Brain microvascular endothelial cell (primary cell): ENCODE measurements at regions not wholly inside any gene's neighbourhood (a gene's known extent, or its start where the extent isn't known, plus 50 kb on each side); places are given as distances from the start of the nearest gene placed in this dataset.

Experiments
- DNase-seq: peaks from one replicate; pipeline ENCODE4 v3.0.0-alpha.2; 2020
- H3K27ac ChIP-seq: fragments of 250-450 bp; sonication (Bioruptor Pico); 2 replicates; pipeline ENCODE4 v1.5.1; 2020; ENCODE audit warnings: mild to moderate bottlenecking, moderate library complexity
- H3K27me3 ChIP-seq: fragments of 250-450 bp; sonication (Bioruptor Pico); replicated peaks from 2 replicates; pipeline ENCODE4 v1.5.1; 2020; ENCODE audit warnings: mild to moderate bottlenecking
- H3K36me3 ChIP-seq: fragments of 250-450 bp; sonication (Bioruptor Pico); replicated peaks from 2 replicates; pipeline ENCODE4 v1.5.1; 2020; ENCODE audit warnings: mild to moderate bottlenecking
- H3K4me3 ChIP-seq: 2 replicates; pipeline ENCODE4 v1.5.1; 2011; ENCODE audit warnings: low read depth, mild to moderate bottlenecking, control low read depth, low read length, moderate library complexity
- in situ Hi-C: cut with HindIII; loops from 2 replicates; pipeline ENCODE4 v1.10.0; 2017; ENCODE audit warnings: low sequenced_read_pairs, low pct_ligation_motif_present
- TF ChIP-seq, protein P1 (sequence below): IDR thresholded peaks from 2 replicates; pipeline ENCODE4 v1.5.1; 2011; ENCODE audit warnings: low read depth, mild to moderate bottlenecking, moderate library complexity, low read length, control low read depth, inconsistent platforms; ENCODE audit errors: missing control alignments

DNA sequence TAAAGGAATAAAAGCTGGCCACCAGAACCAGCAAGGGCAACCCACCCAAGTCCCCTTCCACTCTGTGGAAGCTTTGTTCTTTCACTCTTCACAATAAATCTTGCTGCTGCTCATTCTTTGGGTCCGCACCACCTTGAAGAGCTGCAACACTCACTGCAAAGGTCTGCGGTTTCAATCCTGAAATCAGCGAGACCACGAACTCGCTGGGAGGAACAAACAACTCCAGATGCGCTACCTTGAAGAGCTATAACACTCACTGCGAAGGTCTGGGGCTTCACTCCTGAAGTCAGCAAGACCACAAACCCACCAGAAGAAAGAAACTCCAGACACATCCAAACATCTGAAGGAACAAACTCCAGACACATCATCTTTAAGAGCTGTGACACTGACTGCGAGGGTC is 365.2 kb upstream of the LUZP2 start:
- in situ Hi-C loops, result no loop called here
- Histone ChIP-seq H3K27me3 (no peaks in the 10 kb centered on the region), H3K4me3 (no peak overlapping the region), H3K36me3 (no peaks in the 10 kb centered on the region), H3K27ac (no peak overlapping the region)
- TF ChIP-seq, protein P1, sequence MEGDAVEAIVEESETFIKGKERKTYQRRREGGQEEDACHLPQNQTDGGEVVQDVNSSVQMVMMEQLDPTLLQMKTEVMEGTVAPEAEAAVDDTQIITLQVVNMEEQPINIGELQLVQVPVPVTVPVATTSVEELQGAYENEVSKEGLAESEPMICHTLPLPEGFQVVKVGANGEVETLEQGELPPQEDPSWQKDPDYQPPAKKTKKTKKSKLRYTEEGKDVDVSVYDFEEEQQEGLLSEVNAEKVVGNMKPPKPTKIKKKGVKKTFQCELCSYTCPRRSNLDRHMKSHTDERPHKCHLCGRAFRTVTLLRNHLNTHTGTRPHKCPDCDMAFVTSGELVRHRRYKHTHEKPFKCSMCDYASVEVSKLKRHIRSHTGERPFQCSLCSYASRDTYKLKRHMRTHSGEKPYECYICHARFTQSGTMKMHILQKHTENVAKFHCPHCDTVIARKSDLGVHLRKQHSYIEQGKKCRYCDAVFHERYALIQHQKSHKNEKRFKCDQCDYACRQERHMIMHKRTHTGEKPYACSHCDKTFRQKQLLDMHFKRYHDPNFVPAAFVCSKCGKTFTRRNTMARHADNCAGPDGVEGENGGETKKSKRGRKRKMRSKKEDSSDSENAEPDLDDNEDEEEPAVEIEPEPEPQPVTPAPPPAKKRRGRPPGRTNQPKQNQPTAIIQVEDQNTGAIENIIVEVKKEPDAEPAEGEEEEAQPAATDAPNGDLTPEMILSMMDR, result no peak
- DNase-seq, result no peak

- H3K27ac ChIP-seq, result no peak overlapping the region
- no peaks in the 10 kb centered on the region for H3K36me3 ChIP-seq
- DNase-seq, result no peak
- H3K27me3 ChIP-seq, result no peaks in the 10 kb centered on the region
- no peak overlapping the region for H3K4me3 ChIP-seq
- TF ChIP-seq, protein P1, result no peak
- in situ Hi-C loops, result no loop called here
These were observed 364.4 kb upstream of the LUZP2 start for GRCh38 chr11:24132471-24132870.

DNA sequence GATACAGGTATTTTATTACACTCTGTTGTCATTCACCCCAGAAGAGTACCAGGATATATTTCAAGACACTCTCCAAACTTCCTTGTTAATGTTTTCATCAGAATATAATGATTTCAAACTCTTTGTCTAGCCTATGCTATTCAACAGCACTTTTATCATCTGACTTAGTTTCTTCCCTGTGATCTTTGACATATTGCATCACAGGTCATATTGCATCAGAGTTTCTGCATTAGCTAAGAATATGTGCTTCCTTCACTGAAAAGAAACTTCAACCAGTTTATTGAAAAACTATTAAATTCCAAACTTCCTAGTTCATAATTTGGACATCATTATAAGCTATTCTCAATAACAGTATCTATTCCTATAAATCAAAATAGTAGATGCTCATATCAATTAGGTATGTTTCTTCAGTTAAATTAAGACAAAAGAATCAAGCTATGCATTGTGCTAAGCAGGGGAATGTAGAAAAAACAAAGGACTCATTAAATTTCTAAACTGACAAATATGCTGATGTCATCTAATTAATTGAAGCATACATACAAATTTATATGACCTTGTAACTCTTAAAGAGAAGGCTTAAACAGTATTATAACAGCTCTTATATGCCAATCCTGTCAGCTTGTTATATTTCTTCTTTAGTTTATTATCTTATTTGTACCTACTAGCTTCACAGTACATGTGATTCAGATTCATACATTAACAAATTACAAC is 361.8 kb upstream of the LUZP2 start:
- in situ Hi-C loops, result no loop called here
- TF ChIP-seq, protein P1, result no peak
- Histone ChIP-seq H3K27ac (no peak overlapping the region), H3K27me3 (no peaks in the 10 kb centered on the region), H3K4me3 (no peak overlapping the region), H3K36me3 (no peaks in the 10 kb centered on the region)
- DNase-seq, result no peak

DNA sequence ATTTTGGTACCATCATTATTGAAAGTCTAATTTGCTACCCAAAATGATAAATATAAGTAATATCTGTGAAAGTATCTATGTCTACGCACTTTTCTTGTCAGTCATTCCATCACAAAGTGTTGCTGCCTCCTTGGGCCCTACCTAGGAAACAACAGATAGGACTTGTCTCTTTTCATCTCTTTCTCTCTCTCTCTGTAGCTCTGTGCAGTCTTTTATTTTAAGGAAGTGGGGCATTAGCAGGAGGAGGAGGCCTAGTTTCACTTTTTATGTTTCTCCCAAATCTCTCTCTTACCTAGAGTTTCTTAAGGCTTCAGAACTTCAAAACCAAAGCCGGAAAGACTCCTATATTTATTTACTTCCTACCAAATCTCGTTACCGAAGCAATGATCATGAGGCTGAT is 354.8 kb upstream of the LUZP2 start:
- Histone ChIP-seq H3K4me3 (no peak overlapping the region), H3K27me3 (no peaks in the 10 kb centered on the region), H3K36me3 (no peaks in the 10 kb centered on the region), H3K27ac (no peak overlapping the region)
- DNase-seq, result no peak
- in situ Hi-C loops, result no loop called here
- TF ChIP-seq, protein P1, result no peak

DNA sequence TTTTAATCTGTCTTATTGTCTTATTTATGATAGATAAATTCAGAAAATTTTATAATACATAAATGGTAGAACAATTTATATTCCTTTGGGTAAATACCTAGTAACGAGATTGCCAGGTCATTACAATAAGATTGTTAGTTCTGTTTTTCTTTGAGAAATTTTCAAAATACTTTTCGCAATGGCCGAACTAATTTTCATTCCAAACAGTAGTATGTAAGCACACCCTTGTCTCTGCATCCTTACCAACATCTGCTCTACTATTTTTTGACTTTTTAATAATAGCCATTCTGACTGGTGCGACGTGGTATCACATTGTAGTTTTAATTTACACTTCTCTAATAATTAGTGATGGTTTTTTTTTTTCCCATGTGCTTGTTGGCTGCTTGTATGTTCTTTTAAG is 351.4 kb upstream of the LUZP2 start:
- H3K27me3 ChIP-seq, result no peaks in the 10 kb centered on the region
- H3K36me3 ChIP-seq, result no peaks in the 10 kb centered on the region
- no peak for DNase-seq
- H3K27ac ChIP-seq, result no peak overlapping the region
- in situ Hi-C loops, result no loop called here
- H3K4me3 ChIP-seq, result no peak overlapping the region
- TF ChIP-seq, protein P1, result no peak

DNA sequence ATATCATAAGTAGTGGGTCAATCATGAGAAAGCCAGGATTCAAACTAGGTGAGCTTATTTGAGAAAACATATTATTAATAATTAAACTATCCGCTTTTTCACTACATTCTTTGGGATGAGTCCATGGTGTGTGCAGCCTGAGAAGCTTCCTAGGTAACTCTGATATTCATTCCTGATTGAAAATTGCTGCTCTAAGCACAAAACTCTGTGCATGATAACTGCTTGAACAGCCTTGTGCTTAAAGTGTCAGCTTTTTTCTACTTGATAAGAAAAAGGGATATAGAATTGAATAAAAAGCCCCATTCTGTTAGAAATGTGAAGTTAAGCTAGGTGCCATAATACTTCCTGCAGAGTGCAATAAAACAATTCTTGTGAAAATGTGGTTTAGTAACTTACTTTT is 343.5 kb upstream of the LUZP2 start:
- Histone ChIP-seq H3K4me3 (no peak overlapping the region), H3K36me3 (no peaks in the 10 kb centered on the region), H3K27me3 (no peaks in the 10 kb centered on the region), H3K27ac (no peak overlapping the region)
- in situ Hi-C loops, result no loop called here
- DNase-seq, result no peak
- TF ChIP-seq, protein P1, result no peak
